SK-N-SH (cell line): ENCODE measurements at regions not wholly inside any gene's neighbourhood (a gene's known extent, or its start where the extent isn't known, plus 50 kb on each side); places are given as distances from the start of the nearest gene placed in this dataset.

Experiments used
- CTCF ChIA-PET: fragments of 300-600, 350-600 bp; formaldehyde crosslinking; extraction: SDS; loops from one replicate; lab custom pipeline; 2021; lab: Yijun Ruan, JAX
- POLR2A ChIA-PET: fragments of 350-600 bp; sonication (Branson Sonifier 250); formaldehyde crosslinking; extraction: SDS; loops from one replicate; lab custom pipeline; 2020; ENCODE audit warnings: antibody characterized with exemption, inconsistent platforms; lab: Yijun Ruan, JAX
- DNase-seq: peaks from one replicate; pipeline ENCODE4 v3.0.0; 2012
- H2AFZ ChIP-seq: fragments of 200-600 bp; sonication (generic); 2 replicates; pipeline ENCODE4 v1.8.1; 2016; ENCODE audit warnings: antibody characterized with exemption, mild to moderate bottlenecking, low read depth
- H3F3A ChIP-seq: fragments of 200-600 bp; sonication (generic); replicated peaks from 2 replicates; pipeline ENCODE3; 2016; ENCODE audit warnings: antibody characterized with exemption, mild to moderate bottlenecking; ENCODE audit not compliant: insufficient read depth
- H3K27ac ChIP-seq, 2 experiments: fragments of 200-500 bp in 1 of 2; fragments of 200-600 bp in 1 of 2; sonication (Bioruptor generic) in 1 of 2; sonication (generic), shearing (Covaris generic) in 1 of 2; 2 replicates each; pipeline versions ENCODE4 v1.5.1 to v1.6.1; 2014 to 2016; ENCODE audit warnings: low read depth in 2 of 2, inconsistent platforms in 1 of 2, low read length in 1 of 2, mild to moderate bottlenecking in 1 of 2, mixed read lengths in 1 of 2
- H3K27me3 ChIP-seq: fragments of 200-600 bp; sonication (generic), shearing (Covaris generic); 2 replicates; pipeline ENCODE4 v1.6.1; 2016; ENCODE audit warnings: mixed run types; ENCODE audit not compliant: insufficient read depth
- H3K36me3 ChIP-seq, 2 experiments: fragments of 200-500 bp in 1 of 2; fragments of 200-600 bp in 1 of 2; sonication (Bioruptor generic) in 1 of 2; sonication (generic) in 1 of 2; replicated peaks in 1 of 2; 2 replicates each; pipeline versions ENCODE3 to v1.5.1; 2014 to 2016; ENCODE audit warnings: low read length in 1 of 2, mild to moderate bottlenecking in 1 of 2; ENCODE audit not compliant: insufficient read depth in 2 of 2, control insufficient read depth in 1 of 2
- H3K4me1 ChIP-seq, 2 experiments: fragments of 200-500 bp in 1 of 2; fragments of 200-600 bp in 1 of 2; sonication (Bioruptor generic) in 1 of 2; sonication (generic), shearing (Covaris generic) in 1 of 2; 2 replicates each; pipeline versions ENCODE4 v1.5.1 to v1.6.1; 2014 to 2016; ENCODE audit warnings: low read depth in 1 of 2, low read length in 1 of 2, mixed run types in 1 of 2; ENCODE audit not compliant: insufficient read depth in 2 of 2, control insufficient read depth in 1 of 2
- H3K4me2 ChIP-seq: fragments of 200-600 bp; sonication (generic), shearing (Covaris generic); 2 replicates; pipeline ENCODE4 v1.6.1; 2017; ENCODE audit warnings: mixed run types
- H3K4me3 ChIP-seq, 2 experiments: fragments of 200-500 bp in 1 of 2; fragments of 200-600 bp in 1 of 2; sonication (Bioruptor generic) in 1 of 2; sonication (generic), shearing (Covaris generic) in 1 of 2; 2 replicates each; pipeline versions ENCODE4 v1.5.1 to v1.8.1; 2014 to 2016; ENCODE audit warnings: low read depth in 2 of 2, inconsistent platforms in 1 of 2, low read length in 1 of 2, mild to moderate bottlenecking in 1 of 2, mixed read lengths in 1 of 2, moderate library complexity in 1 of 2
- H3K79me2 ChIP-seq: fragments of 200-600 bp; sonication (generic); 2 replicates; pipeline ENCODE4 v1.8.1; 2017; ENCODE audit warnings: mild to moderate bottlenecking; ENCODE audit not compliant: insufficient read depth
- H3K9ac ChIP-seq: fragments of 200-600 bp; sonication (generic); 2 replicates; pipeline ENCODE4 v1.6.1; 2017; ENCODE audit warnings: mixed run types
- H3K9me2 ChIP-seq: fragments of 200-600 bp; sonication (generic); 2 replicates; pipeline ENCODE4 v1.6.1; 2017; ENCODE audit warnings: mixed run types
- H3K9me3 ChIP-seq: fragments of 200-600 bp; sonication (generic); 2 replicates; pipeline ENCODE4 v1.6.1; 2017; ENCODE audit warnings: mixed run types, mild to moderate bottlenecking, moderate library complexity
- H4K20me1 ChIP-seq: fragments of 200-600 bp; sonication (generic); 2 replicates; pipeline ENCODE4 v1.6.1; 2017; ENCODE audit warnings: mild to moderate bottlenecking, mixed run types; ENCODE audit not compliant: insufficient read depth
- CHD2 ChIP-seq: fragments of 150-350 bp; IDR thresholded peaks from 2 replicates; pipeline ENCODE4 v1.6.1; 2018; ENCODE audit warnings: low read length; ENCODE audit not compliant: partially characterized antibody
- ELF1 ChIP-seq: IDR thresholded peaks from 2 replicates; pipeline ENCODE4 v1.4.0; 2012
- EZH2phosphoT487 ChIP-seq: fragments of 200-600 bp; sonication (generic); IDR thresholded peaks from 2 replicates; pipeline ENCODE4 v1.6.1; 2017; ENCODE audit warnings: low read depth, mixed run types, mild to moderate bottlenecking, antibody characterized with exemption, moderate library complexity, borderline replicate concordance
- FOXM1 ChIP-seq: IDR thresholded peaks from 2 replicates; pipeline ENCODE4 v1.4.0; 2012; ENCODE audit warnings: low read depth, mild to moderate bottlenecking
- GABPA ChIP-seq: IDR thresholded peaks from 2 replicates; pipeline ENCODE4 v1.4.0; 2012; ENCODE audit warnings: low read depth, mild to moderate bottlenecking
- GATA2 ChIP-seq: sonication (generic); formaldehyde crosslinking; IDR thresholded peaks from 2 replicates; pipeline ENCODE4 v1.5.0; 2020; ENCODE audit warnings: mild to moderate bottlenecking, missing genetic modification reagents
- JUND ChIP-seq: IDR thresholded peaks from 2 replicates; pipeline ENCODE4 v1.4.0; 2012
- MXI1 ChIP-seq: IDR thresholded peaks from 2 replicates; pipeline ENCODE4 v1.6.1; 2012; ENCODE audit warnings: mild to moderate bottlenecking, low read depth, low read length, improper control_type of control experiment
- POLR2AphosphoS5 ChIP-seq: IDR thresholded peaks from 2 replicates; pipeline ENCODE4 v1.6.1; 2012; ENCODE audit warnings: low read depth, low read length
- RFX5 ChIP-seq: IDR thresholded peaks from 2 replicates; pipeline ENCODE4 v1.6.1; 2012; ENCODE audit warnings: mild to moderate bottlenecking, improper control_type of control experiment, low read length
- RXRA ChIP-seq: IDR thresholded peaks from 2 replicates; pipeline ENCODE4 v1.4.0; 2012; ENCODE audit warnings: low read depth, mild to moderate bottlenecking, borderline replicate concordance
- SIN3A ChIP-seq: IDR thresholded peaks from 2 replicates; pipeline ENCODE4 v1.6.1; 2012; ENCODE audit warnings: low read depth, mild to moderate bottlenecking, low read length, moderate library complexity, borderline replicate concordance
- SMC3 ChIP-seq: IDR thresholded peaks from 2 replicates; pipeline ENCODE4 v1.6.1; 2012; ENCODE audit warnings: low read depth, low read length, improper control_type of control experiment
- TEAD4 ChIP-seq: IDR thresholded peaks from 2 replicates; pipeline ENCODE4 v1.4.0; 2012; ENCODE audit warnings: mild to moderate bottlenecking, borderline replicate concordance; ENCODE audit not compliant: insufficient read depth
- USF1 ChIP-seq: IDR thresholded peaks from 2 replicates; pipeline ENCODE4 v1.4.0; 2012; ENCODE audit warnings: low read depth, borderline replicate concordance
- WGBS: methylation state at CpG from one replicate; pipeline ENCODE4 v1.1.6; 2017; ENCODE audit warnings: low lambda C conversion rate; 5-methylcytosine and 5-hydroxymethylcytosine counted together
- TF ChIP-seq, protein P1 (sequence below): fragments of 200-600 bp; sonication (generic); IDR thresholded peaks from 2 replicates; pipeline ENCODE4 v1.6.1; 2017; ENCODE audit warnings: antibody characterized with exemption, mild to moderate bottlenecking, moderate library complexity
- TF ChIP-seq, protein P2 (sequence below): IDR thresholded peaks from 2 replicates; pipeline ENCODE4 v1.4.0; 2012; ENCODE audit warnings: low read depth

- no peak overlapping the region for H3K4me3 ChIP-seq
- no peaks in the 10 kb centered on the region for H3K9me2 ChIP-seq
- H3K9me3 ChIP-seq, result no peaks in the 10 kb centered on the region
- TF ChIP-seq ELF1 (no peak), CHD2 (no peak), POLR2AphosphoS5 (no peak), MXI1 (no peak), USF1 (no peak), TEAD4 (no peak), RXRA (no peak), GABPA (no peak), JUND (no peak), EZH2phosphoT487 (no peak)
- TF ChIP-seq, protein P1, sequence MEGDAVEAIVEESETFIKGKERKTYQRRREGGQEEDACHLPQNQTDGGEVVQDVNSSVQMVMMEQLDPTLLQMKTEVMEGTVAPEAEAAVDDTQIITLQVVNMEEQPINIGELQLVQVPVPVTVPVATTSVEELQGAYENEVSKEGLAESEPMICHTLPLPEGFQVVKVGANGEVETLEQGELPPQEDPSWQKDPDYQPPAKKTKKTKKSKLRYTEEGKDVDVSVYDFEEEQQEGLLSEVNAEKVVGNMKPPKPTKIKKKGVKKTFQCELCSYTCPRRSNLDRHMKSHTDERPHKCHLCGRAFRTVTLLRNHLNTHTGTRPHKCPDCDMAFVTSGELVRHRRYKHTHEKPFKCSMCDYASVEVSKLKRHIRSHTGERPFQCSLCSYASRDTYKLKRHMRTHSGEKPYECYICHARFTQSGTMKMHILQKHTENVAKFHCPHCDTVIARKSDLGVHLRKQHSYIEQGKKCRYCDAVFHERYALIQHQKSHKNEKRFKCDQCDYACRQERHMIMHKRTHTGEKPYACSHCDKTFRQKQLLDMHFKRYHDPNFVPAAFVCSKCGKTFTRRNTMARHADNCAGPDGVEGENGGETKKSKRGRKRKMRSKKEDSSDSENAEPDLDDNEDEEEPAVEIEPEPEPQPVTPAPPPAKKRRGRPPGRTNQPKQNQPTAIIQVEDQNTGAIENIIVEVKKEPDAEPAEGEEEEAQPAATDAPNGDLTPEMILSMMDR, result no peak
- ChIA-PET CTCF (interaction anchor here (1.2 kb wide), 1 partner anchor 11 kb away, joined by 5 read pairs; no protein-coding TSS in a partner anchor), POLR2A (no interaction called here)
- H3K9ac ChIP-seq, result no peak overlapping the region
- no peaks in the 10 kb centered on the region for H3K79me2 ChIP-seq
- 1% methylated on average over 11 of the region's 11 CpGs for WGBS
- no peaks in the 10 kb centered on the region for H3F3A ChIP-seq
- no peak overlapping the region for H2AFZ ChIP-seq
- peaks cover 80% of the 10 kb centered on the region for H3K27me3 ChIP-seq
- no peak for DNase-seq
- no peaks in the 10 kb centered on the region for H3K36me3 ChIP-seq
- no peak overlapping the region for H3K4me2 ChIP-seq
- H3K4me1 ChIP-seq, result no peaks in the 10 kb centered on the region
- no peak overlapping the region for H3K27ac ChIP-seq
- H4K20me1 ChIP-seq, result no peaks in the 10 kb centered on the region
Measured at GRCh38 chr18:78861116-78861515, 118.5 kb upstream of the SALL3 start.

DNA sequence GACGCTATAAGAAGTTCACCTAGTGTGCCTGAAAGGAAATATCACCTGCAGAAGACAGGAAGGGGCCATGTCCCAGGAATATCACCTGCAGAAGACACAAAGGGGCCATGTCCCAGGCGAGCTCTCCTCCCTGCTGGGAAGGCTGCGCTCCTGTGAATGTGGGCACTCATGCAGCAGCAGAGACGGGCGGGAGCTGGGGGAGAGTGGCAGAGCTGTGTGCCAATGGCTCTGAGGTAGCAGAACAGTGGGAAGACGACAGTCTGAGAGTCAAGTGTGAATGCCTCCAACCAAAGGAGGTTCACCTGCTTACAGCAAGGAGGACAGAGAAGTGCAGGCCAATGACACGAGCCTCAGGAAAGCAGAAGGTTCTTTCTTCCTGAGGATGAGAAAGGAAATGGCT, 117.9 kb upstream of the SALL3 start:
- H4K20me1 ChIP-seq, result no peaks in the 10 kb centered on the region
- no peak overlapping the region for H3K9ac ChIP-seq
- CTCF ChIA-PET, result interaction anchor here (1.2 kb wide), 1 partner anchor 10 kb away, joined by 5 read pairs; no protein-coding TSS in a partner anchor
- no peaks in the 10 kb centered on the region for H3K4me1 ChIP-seq
- no peak overlapping the region for H3K27ac ChIP-seq
- H3K4me2 ChIP-seq, result no peak overlapping the region
- H2AFZ ChIP-seq, result no peak overlapping the region
- 1% methylated on average over 7 of the region's 7 CpGs for WGBS
- POLR2A ChIA-PET, result no interaction called here
- H3K27me3 ChIP-seq, result peaks cover 75% of the 10 kb centered on the region
- TF ChIP-seq SMC3 (no peak), SIN3A (no peak), GATA2 (CRISPR knock-in tag) (no peak), FOXM1 (no peak), RFX5 (no peak)
- TF ChIP-seq, protein P2, sequence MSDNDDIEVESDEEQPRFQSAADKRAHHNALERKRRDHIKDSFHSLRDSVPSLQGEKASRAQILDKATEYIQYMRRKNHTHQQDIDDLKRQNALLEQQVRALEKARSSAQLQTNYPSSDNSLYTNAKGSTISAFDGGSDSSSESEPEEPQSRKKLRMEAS, result no peak
- TF ChIP-seq, protein P1, result no peak
- H3K79me2 ChIP-seq, result no peaks in the 10 kb centered on the region
- no peak overlapping the region for H3K4me3 ChIP-seq
- no peaks in the 10 kb centered on the region for H3K9me3 ChIP-seq
- DNase-seq, result no peak
- H3K36me3 ChIP-seq, result no peaks in the 10 kb centered on the region
- no peaks in the 10 kb centered on the region for H3F3A ChIP-seq
- H3K9me2 ChIP-seq, result no peaks in the 10 kb centered on the region
